KMS-11 (cell line): ENCODE measurements at regions not wholly inside any gene's neighbourhood (a gene's known extent, or its start where the extent isn't known, plus 50 kb on each side); places are given as distances from the start of the nearest gene placed in this dataset.

Experiments
- H2AFZ ChIP-seq: fragments of 200-600 bp; sonication (generic); 2 replicates; pipeline ENCODE4 v1.6.1; 2016; ENCODE audit warnings: antibody characterized with exemption, mixed run types, low read depth
- H3K27ac ChIP-seq: fragments of 200-600 bp; sonication (generic); 2 replicates; pipeline ENCODE4 v1.6.1; 2016; ENCODE audit warnings: mild to moderate bottlenecking, mixed run types
- H3K27me3 ChIP-seq: fragments of 200-600 bp; sonication (generic); 2 replicates; pipeline ENCODE4 v1.6.1; 2017; ENCODE audit warnings: mild to moderate bottlenecking, low read depth, mixed run types, moderate library complexity; ENCODE audit not compliant: insufficient read depth
- H3K36me3 ChIP-seq: fragments of 200-600 bp; sonication (generic); 2 replicates; pipeline ENCODE4 v1.6.1; 2017; ENCODE audit warnings: mild to moderate bottlenecking, mixed run types; ENCODE audit not compliant: insufficient read depth
- H3K4me1 ChIP-seq: fragments of 200-600 bp; sonication (generic); 2 replicates; pipeline ENCODE4 v1.6.1; 2016; ENCODE audit warnings: mild to moderate bottlenecking, low read depth, mixed run types; ENCODE audit not compliant: poor library complexity, severe bottlenecking
- H3K4me2 ChIP-seq: fragments of 200-600 bp; sonication (generic); 2 replicates; pipeline ENCODE4 v1.7.0; 2016; ENCODE audit warnings: mild to moderate bottlenecking, mixed run types
- H3K4me3 ChIP-seq: fragments of 200-600 bp; sonication (generic); IDR thresholded peaks from 2 replicates; pipeline ENCODE4 v1.6.1; 2017; ENCODE audit warnings: low read depth, low read length, mixed read lengths; ENCODE audit not compliant: insufficient read depth
- H3K79me2 ChIP-seq: fragments of 200-600 bp; sonication (generic); 2 replicates; pipeline ENCODE4 v1.6.1; 2016; ENCODE audit warnings: low read depth, mixed run types; ENCODE audit not compliant: insufficient read depth
- H3K9ac ChIP-seq: fragments of 200-600 bp; sonication (generic); 2 replicates; pipeline ENCODE4 v1.6.1; 2016; ENCODE audit warnings: mild to moderate bottlenecking, mixed run types
- H4K20me1 ChIP-seq: fragments of 200-600 bp; sonication (generic); 2 replicates; pipeline ENCODE4 v1.6.1; 2016; ENCODE audit warnings: mild to moderate bottlenecking, mixed run types; ENCODE audit not compliant: insufficient read depth
- TF ChIP-seq, protein P1 (sequence below): fragments of 200-600 bp; sonication (generic); conservative IDR thresholded peaks from 2 replicates; pipeline ENCODE4 v1.6.1; 2017; ENCODE audit warnings: low read depth, mild to moderate bottlenecking, antibody characterized with exemption, low read length, moderate library complexity, mixed read lengths

DNA sequence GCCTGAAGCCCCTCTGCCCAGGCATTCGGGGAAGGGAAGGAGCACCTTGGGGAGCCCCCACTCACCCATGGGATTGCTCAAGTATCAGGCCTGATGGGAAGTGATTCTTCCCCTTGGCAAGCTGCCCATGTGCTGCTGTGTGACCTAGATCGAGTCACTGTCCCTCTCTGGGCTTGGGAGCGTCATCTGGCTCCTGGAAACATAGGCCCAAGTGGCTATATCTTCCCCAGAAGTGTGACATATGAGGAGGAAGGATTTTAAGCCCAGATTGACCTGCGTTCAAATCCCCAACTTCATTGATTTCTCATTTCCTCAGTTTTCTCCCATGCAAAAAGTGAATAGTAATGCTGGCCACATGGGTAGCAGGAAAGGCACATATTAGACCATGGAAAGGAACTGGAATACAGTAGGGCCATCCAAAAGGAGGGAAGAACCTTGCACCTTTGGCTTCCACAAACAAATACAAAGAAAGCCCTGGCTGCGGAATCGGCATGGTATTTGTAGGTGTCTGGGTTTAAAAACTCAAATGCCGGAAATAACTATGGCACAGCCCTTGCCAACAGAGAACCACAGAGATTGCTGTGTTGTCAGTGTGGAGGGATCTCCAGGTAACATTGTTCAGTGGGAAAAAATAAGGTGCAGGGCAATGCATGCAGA, 169.5 kb upstream of the ZMIZ1 start:
- Histone ChIP-seq H3K36me3 (no peaks in the 10 kb centered on the region), H3K27me3 (no peaks in the 10 kb centered on the region), H3K27ac (no peak overlapping the region), H3K9ac (no peak overlapping the region), H2AFZ (no peak overlapping the region), H3K4me2 (no peak overlapping the region), H3K79me2 (no peaks in the 10 kb centered on the region), H3K4me1 (no peaks in the 10 kb centered on the region), H4K20me1 (no peaks in the 10 kb centered on the region), H3K4me3 (no peak overlapping the region)
- TF ChIP-seq, protein P1, sequence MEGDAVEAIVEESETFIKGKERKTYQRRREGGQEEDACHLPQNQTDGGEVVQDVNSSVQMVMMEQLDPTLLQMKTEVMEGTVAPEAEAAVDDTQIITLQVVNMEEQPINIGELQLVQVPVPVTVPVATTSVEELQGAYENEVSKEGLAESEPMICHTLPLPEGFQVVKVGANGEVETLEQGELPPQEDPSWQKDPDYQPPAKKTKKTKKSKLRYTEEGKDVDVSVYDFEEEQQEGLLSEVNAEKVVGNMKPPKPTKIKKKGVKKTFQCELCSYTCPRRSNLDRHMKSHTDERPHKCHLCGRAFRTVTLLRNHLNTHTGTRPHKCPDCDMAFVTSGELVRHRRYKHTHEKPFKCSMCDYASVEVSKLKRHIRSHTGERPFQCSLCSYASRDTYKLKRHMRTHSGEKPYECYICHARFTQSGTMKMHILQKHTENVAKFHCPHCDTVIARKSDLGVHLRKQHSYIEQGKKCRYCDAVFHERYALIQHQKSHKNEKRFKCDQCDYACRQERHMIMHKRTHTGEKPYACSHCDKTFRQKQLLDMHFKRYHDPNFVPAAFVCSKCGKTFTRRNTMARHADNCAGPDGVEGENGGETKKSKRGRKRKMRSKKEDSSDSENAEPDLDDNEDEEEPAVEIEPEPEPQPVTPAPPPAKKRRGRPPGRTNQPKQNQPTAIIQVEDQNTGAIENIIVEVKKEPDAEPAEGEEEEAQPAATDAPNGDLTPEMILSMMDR, result no peak

DNA sequence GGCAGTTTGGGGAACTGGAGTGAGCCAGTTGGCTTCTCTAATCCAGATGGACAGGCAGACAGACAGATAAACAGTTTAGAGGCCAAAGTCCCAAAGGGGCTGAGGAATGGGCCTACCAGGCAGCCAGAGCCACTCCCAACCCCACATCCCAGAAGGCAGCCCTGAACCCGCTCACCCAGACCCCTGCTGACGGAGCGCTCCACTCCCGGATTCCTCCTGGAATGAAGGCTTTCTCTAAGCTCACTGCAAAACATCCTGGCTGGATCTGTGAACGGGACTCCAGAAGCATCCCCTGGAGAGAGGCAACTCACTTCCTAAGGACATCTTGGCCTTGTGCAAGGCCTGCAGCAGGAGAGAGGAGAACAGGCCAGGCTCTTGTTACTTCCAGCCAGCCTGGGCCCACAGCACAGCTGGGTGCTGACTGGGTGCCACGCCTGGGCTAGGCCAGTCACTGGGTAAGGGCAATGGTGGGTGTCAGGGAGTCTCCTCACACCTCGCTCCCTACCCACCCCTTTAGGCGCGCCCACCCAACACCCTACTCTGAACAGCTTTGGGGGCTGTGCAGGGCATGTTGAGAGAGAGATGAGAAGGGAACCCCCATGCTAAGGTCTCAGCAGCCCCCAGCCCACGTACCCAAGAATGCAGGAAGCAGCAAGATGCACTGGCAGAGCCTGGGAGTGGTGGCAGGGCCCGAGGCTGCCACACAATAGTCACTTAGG, 168.6 kb upstream of the ZMIZ1 start:
- Histone ChIP-seq H2AFZ (no peak overlapping the region), H3K79me2 (no peaks in the 10 kb centered on the region), H3K4me1 (no peaks in the 10 kb centered on the region), H3K9ac (no peak overlapping the region), H3K4me2 (no peak overlapping the region), H4K20me1 (no peaks in the 10 kb centered on the region), H3K27ac (no peak overlapping the region), H3K4me3 (no peak overlapping the region), H3K27me3 (no peaks in the 10 kb centered on the region), H3K36me3 (no peaks in the 10 kb centered on the region)
- TF ChIP-seq, protein P1, result no peak

DNA sequence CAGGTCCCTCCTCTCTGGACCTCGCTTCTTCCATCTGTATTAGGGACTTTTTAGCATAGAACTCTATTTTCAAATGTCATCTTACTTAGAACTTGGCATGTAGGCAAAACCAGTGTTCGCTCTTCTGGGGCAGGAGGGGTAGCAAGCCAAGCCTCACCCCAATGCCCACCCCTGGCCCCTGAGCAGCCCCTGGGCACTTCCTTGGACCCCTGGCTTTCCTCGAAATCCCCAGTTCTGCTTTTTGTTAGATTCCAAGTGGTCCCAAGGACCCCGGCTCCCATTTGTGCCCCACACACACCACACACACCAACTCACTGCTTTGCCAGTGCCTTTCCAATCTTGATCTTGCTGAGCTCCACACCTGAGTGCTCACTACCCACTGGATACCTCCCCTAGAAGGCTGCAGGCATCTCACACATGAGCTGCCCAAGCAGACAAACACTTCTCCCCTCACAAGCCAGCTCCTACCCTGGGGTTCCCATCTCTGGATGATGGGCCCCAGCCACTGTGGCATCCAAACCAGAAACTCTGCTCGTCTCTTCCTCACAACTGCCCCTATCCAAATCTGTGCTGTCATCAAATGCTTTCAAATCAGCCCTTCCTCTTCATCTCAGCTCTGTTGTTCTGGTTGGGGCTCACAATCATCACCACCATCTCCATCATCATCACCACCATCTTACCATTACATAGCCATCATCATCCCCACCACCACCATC, 167.9 kb upstream of the ZMIZ1 start:
- no peaks in the 10 kb centered on the region for H3K79me2 ChIP-seq
- no peaks in the 10 kb centered on the region for H3K27me3 ChIP-seq
- no peak overlapping the region for H2AFZ ChIP-seq
- no peak overlapping the region for H3K27ac ChIP-seq
- no peaks in the 10 kb centered on the region for H4K20me1 ChIP-seq
- no peaks in the 10 kb centered on the region for H3K36me3 ChIP-seq
- no peak overlapping the region for H3K9ac ChIP-seq
- H3K4me1 ChIP-seq, result no peaks in the 10 kb centered on the region
- TF ChIP-seq, protein P1, result no peak
- no peak overlapping the region for H3K4me3 ChIP-seq
- H3K4me2 ChIP-seq, result no peak overlapping the region

DNA sequence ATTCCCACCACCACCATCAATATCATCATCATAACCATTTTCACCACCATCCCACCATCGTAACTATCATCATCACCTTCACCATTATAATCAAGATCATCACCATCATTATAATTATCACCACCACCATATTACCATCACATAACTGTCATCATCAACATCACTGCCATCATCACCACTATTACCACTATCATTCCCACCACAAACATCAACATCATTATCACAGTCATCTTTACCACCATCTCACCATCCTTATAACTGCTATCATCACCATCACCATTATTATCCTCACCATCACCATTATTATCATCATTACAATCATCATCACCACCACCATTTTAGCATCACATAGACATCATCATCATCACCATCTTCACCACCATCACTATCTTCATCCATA, 167.1 kb upstream of the ZMIZ1 start:
- Histone ChIP-seq H4K20me1 (no peaks in the 10 kb centered on the region), H3K4me1 (no peaks in the 10 kb centered on the region), H3K79me2 (no peaks in the 10 kb centered on the region), H3K9ac (no peak overlapping the region), H3K27ac (no peak overlapping the region), H2AFZ (no peak overlapping the region), H3K4me2 (no peak overlapping the region), H3K36me3 (no peaks in the 10 kb centered on the region), H3K4me3 (no peak overlapping the region), H3K27me3 (no peaks in the 10 kb centered on the region)
- TF ChIP-seq, protein P1, result no peak
